GM19438 (cell line): ENCODE measurements at regions not wholly inside any gene's neighbourhood (a gene's known extent, or its start where the extent isn't known, plus 50 kb on each side); places are given as distances from the start of the nearest gene placed in this dataset.
"Not testable (repeated sequence)": the region's sequence is repeated elsewhere in the genome, so short reads cannot be mapped to it uniquely, and the experiment has no call there.

Experiments
- ATAC-seq: cut with Tn5 transposase; IDR thresholded peaks from one replicate; pipeline ENCODE4 v1.9.1; 2021; ENCODE audit warnings: low read depth; ENCODE audit not compliant: unreplicated experiment

GRCh38 chr11:23620617-23621016, 760.3 kb upstream of the CCDC179 start:
- ATAC-seq = no peak

GRCh38 chr11:23632293-23632692, 772.0 kb upstream of the CCDC179 start:
- no peak for ATAC-seq

GRCh38 chr11:23644443-23644842, 784.2 kb upstream of the CCDC179 start:
- no peak for ATAC-seq

- ATAC-seq = not testable (repeated sequence)
These were observed 792.1 kb upstream of the CCDC179 start for GRCh38 chr11:23652336-23652735.

- ATAC-seq = no peak
These were observed 792.9 kb upstream of the CCDC179 start for GRCh38 chr11:23653071-23653675.

GRCh38 chr11:23668324-23668723, 808.0 kb upstream of the CCDC179 start:
- ATAC-seq = no peak

- ATAC-seq = no peak
These were observed 813.1 kb upstream of the CCDC179 start for GRCh38 chr11:23673366-23673765.

GRCh38 chr11:23674866-23675265, 814.6 kb upstream of the CCDC179 start:
- no peak for ATAC-seq

GRCh38 chr11:23679041-23679440, 817.8 kb upstream of the LUZP2 start:
- no peak for ATAC-seq

- no peak for ATAC-seq
These were observed 816.9 kb upstream of the LUZP2 start for GRCh38 chr11:23679981-23680380.

- no peak for ATAC-seq
These were observed 816.2 kb upstream of the LUZP2 start for GRCh38 chr11:23680488-23681230.

GRCh38 chr11:23684701-23685100, 812.2 kb upstream of the LUZP2 start:
- no peak for ATAC-seq

GRCh38 chr11:23687991-23688390, 808.9 kb upstream of the LUZP2 start:
- no peak for ATAC-seq

- no peak for ATAC-seq
These were observed 808.4 kb upstream of the LUZP2 start for GRCh38 chr11:23688411-23688810.

- no peak for ATAC-seq
These were observed 808.0 kb upstream of the LUZP2 start for GRCh38 chr11:23688835-23689234.

- no peak for ATAC-seq
These were observed 800.0 kb upstream of the LUZP2 start for GRCh38 chr11:23696688-23697415.

- ATAC-seq = no peak
These were observed 792.7 kb upstream of the LUZP2 start for GRCh38 chr11:23704183-23704582.

- ATAC-seq = no peak
These were observed 784.9 kb upstream of the LUZP2 start for GRCh38 chr11:23711981-23712380.

- no peak for ATAC-seq
These were observed 777.8 kb upstream of the LUZP2 start for GRCh38 chr11:23719016-23719415.

- no peak for ATAC-seq
These were observed 773.0 kb upstream of the LUZP2 start for GRCh38 chr11:23723861-23724260.

GRCh38 chr11:23725752-23726151, 771.1 kb upstream of the LUZP2 start:
- no peak for ATAC-seq

- ATAC-seq = no peak
These were observed 769.5 kb upstream of the LUZP2 start for GRCh38 chr11:23727387-23727786.
